Activated T-cell treated with anti-CD3 and anti-CD28 coated beads for 1 hour (primary cell): ENCODE measurements at regions not wholly inside any gene's neighbourhood (a gene's known extent, or its start where the extent isn't known, plus 50 kb on each side); places are given as distances from the start of the nearest gene placed in this dataset.
"Not testable (repeated sequence)": the region's sequence is repeated elsewhere in the genome, so short reads cannot be mapped to it uniquely, and the experiment has no call there.

Experiments
- DNase-seq: peaks from one replicate; pipeline ENCODE4 v3.0.0-alpha.2; 2020; ENCODE audit warnings: low read depth

DNA sequence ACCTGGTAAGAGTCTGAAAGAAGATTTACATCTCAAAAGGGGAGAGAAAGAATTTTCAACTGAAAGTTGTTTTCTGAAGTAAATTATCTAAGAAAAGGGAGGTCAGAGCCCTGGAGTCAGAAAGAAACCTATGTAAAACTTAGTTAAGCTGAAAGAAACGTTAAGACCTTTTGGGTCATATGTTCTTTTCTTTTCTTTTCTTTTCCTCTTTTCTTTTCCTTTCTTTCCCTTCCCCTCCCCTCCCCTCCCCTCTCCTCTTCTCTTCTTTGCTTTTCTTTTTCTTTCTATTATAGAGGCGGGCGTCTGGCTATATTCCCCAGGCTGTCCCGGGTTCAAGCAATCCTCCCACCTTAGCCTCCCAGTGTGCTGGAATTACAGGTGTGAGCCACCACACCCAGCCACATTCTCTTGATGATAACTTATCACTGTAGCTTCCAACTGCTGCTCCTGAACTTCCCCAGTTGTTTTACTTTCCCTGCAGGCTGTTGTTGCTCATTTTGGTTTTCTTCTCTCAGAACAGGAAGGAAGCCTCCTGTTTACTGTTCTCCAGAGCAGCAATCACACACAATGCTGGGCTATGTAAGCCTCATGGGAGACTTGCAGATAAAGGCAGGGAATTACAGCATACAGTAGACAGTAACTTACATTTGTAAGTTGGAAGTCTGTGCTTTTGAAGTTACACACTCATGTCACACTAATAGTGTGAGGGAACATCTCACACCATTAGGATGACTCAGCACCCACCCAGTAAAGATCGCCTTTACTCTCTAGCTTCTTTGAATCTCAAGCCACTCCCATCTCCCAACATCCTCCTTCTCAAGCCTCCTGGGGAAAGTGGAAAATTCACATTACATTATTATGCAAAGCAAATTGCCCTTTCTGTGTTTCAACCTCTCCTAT is 2216.6 kb upstream of the WWC1 start:
- DNase-seq, result no peak

DNA sequence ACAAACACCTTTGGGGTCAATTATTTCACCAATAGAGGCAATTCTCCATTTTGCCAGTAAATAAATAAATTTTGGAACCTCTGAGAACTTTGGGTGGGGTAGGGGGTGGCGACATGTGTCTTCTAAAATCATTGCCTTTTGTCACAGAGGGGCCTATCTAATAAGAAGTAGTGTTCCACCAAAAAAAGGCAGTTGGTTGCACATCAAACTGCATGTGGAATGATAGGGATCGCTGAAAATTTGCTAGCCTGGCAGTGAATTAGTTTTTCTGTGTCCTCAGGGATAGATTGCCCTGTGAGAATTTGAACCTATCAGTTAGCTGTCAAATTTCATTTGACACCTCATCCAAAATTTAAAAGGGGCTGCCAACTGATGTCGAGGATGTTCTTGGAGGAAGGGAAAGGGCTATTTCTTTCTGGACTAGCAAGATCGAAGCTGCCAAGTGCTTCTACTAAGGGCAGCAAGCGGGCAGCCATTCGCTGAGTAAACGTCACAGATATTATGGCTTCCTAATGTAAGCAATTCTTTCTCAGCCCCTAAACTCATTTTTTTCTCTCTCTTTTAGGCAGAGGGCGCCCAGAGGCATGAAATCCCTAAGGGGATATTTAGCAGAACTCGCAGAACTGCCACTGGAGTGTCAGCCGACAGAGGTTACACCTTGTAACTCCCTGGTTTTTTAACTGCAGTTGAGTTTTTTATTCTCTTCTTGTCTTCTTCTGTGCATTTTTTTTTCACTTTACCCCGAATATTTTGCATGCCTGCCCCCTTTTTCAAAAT is 2208.1 kb upstream of the WWC1 start:
- DNase-seq, result no peak

DNA sequence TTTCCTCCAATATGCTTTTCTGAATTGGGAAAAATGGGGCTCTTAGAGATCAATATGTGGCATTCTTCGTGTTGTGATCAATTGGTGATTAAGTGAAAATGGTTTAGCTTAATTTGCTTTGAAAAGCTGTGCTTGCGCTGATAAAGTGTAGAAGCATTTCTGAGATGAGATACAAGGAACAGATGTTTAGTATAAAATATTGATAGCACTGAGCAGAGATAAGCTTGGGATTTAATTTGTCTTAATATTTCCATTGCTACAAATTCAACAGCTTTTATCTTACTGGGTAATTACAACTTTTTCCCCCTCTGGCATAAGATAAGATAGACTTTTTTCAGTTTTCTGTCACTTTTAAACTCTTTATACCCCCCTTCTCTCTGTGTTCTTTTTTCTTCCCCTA is 2204.9 kb upstream of the WWC1 start:
- no peak for DNase-seq

DNA sequence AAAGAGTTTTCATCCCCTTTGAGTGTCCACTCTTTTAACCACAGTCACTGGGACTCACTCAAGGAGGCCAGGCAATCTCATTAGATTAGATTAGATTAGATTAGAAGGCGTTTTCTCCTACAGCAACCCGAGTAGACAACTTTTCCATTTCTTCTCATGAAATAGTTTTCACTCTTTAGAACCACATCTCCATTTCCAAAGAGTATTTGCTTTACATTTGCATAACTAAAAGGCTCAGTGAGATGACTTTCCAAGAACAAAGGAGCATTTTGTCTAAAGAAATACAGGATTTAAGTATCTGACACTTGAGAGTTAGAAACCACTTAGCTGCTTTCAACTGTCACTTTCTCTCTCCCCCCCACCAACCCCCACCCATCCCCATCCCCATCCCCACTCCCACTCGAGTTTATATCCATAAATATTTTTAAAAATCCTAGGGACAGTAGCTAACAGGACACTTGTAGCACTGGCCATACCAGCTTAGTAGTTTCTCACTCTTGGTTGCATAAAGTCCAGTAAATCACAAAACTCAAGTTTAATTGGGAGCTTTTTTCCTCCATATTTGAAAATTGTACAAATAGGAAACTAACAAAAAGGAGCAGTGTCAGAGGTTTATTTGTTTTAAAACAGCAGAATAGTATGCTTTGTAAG is 2202.9 kb upstream of the WWC1 start:
- DNase-seq, result no peak

DNA sequence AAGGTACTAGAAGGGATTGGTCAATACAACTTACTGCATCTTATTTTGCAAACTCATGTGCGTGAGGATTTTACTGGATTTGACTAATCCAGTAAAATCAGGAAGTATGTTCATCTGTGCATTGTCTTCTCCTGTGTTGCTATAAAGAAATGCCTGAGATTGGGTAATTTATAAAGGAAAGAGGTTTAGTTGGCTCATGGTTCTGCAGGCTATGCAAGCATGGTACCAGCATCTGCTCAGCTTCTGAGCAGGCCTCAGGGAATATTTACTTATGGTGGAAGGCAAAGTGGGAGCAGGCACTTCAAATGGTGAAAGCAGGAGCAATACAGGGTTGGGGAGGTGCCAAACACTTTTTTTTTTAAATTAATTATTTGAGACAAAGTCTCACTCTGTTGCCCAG is 2199.5 kb upstream of the WWC1 start:
- DNase-seq, result no peak

DNA sequence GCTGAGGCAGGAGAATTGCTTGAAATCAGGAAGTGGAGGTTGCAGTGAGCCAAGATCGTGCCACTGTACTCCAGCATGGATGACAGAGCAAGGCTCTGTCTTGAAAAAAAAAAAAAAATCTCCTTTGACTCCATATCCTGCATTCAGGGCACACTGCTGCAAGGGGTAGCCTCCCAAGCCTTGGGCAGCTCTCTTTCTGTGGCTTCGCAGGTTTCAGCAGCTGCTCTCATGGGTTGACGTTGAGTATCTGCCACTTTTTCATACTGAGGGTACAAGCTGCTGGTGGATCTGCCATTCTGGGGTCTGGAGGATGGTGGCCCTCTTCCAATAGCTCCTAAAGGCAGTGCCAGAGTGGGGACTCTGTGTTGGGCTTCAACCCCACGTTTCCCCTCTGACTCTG is 2198.1 kb upstream of the WWC1 start:
- DNase-seq, result no peak

DNA sequence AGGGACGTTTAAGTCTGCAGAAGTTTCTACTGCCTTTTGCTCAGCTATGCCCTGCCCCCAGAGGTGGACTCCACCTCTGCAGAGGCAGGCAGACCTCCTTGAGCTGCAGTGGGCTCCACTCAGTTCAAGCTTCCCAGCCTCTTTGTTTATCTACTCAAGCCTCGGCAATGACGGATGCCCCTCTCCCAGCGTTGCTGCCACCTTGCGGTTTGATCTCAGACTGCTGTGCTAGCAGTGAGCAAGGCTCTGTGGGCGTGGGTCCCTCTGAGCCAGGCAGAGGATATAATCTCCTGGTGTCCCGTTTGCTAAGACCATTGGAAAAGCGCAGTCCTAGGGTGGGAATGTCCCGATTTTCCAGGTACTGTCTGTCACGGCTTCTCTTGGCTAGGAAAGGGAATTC is 2188.5 kb upstream of the WWC1 start:
- DNase-seq, result no peak

DNA sequence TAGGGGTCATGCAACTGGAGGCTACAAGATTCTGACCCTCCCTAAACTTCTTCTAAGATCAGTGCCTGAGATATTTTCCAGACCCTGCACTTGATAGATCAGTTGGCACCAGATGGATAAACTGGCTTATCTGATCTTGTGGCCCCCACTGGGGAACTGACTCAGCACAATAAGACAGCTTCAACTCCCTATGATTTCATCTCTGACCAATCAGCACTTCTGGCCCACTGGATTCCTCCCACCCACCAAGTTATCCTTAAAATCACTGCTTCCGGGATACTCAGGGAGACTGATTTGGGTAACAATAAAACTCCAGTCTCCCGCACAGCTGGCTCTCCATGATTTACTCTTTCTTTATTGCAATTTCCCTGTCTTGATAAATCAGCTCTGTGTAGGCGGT is 2180.4 kb upstream of the WWC1 start:
- DNase-seq, result no peak

DNA sequence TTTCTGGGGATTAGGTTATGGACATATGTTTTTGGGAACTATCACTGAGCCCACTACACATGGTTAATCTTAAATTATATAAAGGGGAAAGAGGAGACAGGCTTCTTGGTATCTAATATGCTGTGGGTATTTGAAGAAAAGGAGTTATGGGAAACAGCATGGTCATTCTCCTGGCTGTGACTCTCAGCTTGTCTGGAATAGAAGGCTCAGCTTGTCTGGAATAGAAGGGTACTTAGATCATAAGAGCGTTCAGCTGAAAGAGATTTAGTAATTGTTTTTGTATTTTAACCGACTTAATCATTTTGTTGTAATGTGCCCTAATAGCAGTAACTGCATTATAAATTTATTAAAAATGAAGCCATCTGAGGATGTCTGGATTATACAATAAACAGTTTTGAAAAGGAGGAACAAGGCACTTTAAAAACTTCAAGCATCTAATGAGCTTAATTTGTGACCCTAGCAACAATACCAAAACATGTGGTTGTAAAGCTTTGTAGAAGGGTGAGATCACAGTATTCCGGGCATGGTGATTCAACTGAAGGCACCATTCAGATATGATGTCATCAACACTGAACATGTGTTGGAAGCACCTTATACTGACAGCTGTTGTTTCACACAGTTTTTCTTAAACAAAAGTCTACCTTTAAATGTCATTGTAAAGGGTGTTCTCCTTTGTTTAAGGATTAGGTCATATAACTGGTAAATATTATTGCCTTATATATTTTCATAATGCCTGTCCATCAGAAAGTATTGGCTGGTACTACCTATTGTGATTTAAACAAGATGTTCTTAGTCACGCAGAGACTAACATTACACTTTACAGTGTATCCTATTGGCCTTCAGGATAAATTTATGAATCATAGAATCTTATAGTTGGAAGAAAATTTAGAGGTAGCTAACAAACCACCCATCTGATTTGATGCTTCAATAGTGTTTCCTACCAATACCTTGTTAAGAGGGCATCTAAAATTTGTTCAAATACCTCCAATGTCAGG is 2174.1 kb upstream of the WWC1 start:
- no peak for DNase-seq

DNA sequence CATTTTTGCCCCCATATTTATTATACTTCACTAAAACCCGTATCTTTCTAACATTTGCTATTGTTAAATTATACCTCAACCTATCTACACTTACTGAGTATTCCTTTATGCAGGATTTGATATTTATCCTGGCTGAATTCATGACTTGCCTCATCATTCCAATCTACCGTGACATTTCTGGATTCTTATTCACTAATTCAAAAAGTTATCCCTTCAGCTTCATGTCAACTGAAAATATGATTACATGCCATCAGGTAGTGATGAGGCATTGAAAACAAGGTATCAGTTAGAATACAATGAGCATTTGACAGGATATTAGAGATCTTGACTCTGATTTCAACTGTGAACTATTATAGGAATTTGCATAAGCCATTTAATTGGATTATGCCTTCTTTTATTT is 2171.9 kb upstream of the WWC1 start:
- DNase-seq, result no peak

DNA sequence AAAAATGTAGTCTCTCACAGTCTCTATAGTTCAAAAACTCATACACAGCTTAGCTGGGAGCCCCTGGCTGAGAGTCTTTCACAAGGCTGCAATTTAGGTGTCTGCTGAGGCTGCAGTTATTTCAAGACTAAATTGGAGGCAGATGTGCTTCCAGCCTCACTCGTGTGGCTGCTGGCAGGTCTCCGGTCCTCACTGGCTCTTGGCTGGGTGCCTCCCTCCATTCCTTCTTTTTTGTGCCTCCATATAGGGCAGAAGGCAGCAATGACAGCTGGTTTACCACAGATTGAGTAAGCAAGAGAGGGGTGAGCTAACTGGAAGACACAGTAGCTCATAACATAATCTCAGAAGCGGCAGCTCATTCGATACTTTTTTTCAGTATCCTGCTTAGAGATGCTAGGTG is 2167.7 kb upstream of the WWC1 start:
- no peak for DNase-seq

DNA sequence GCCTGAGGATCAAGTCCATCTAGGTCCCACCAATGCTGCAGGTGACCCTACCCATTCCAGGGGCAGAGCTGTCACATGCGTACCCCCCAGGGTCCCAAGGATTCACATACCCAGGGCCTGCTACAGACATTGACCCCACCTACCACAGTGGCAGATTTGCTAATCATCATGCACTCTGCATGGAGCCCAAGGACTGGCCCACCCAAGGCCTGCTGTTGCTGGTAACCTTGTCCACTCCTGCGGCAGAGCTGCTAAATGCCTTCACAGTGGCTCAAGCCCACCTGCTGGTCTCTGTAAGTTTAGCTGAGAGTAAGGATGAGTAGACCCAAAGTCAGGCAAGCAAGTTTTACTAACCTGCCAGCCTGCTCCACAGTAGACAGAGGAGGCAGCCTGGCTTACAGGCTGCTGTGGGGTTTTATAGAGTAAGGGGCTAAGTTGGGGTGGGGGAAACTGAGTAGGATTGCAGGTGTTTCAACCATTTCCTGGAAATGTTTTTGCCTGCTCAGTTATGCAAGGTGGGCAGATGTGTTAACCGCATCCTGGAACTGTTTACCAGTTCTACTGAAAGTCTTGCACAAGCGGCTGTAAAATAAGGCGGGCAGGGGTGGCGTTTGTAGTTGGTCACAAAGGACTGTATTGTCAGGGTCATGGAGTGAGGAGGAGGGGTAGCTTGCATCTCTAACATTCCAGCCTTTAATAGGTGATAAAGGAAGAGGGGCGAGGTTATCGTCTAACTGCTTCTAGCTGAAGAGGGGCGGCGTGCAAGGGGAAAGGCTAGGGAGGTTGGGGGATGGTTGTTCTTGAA is 2163.5 kb upstream of the WWC1 start:
- DNase-seq, result no peak

DNA sequence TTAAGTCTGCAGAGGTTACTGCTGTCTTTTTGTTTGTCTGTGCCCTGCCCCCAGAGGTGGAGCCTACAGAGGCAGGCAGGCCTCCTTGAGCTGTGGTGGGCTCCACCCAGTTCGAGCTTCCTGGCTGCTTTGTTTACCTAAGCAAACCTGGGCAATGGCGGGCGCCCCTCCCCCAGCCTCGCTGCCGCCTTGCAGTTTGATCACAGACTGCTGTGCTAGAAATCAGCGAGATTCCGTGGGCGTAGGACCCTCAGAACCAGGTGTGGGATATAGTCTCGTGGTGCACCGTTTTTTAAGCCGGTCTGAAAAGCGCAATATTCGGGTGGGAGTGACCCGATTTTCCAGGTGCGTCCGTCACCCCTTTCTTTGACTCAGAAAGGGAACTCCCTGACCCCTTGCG is 2146.3 kb upstream of the WWC1 start:
- DNase-seq, result not testable (repeated sequence)

DNA sequence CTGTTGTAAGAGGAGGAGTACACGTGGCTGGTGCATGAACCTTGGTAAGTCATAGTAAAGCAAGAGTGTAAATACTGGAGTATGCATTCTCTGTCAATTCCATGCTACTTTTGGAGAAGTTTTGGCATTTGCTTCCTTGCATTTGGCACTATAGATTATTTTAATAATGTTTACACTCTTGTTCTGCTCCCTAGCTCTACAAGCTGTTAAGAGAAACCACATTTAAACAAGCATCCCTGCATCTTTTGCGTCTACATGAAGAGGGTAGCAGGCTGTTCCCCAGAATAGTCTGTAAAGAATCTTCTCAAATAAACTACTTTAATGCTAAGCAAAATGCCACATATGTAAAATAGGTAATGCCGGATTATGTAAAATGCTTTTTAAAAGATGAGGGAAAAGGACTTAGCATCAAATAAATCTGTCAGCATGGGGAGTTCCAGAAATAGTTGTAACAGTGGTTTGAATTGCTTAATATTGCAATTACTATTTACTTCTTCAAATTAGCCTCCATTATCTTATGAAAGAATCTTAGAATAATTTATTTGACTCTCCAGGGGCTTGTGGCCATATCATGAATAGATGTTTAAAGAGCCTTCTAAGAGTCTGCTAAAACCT is 2127.3 kb upstream of the WWC1 start:
- DNase-seq, result no peak

DNA sequence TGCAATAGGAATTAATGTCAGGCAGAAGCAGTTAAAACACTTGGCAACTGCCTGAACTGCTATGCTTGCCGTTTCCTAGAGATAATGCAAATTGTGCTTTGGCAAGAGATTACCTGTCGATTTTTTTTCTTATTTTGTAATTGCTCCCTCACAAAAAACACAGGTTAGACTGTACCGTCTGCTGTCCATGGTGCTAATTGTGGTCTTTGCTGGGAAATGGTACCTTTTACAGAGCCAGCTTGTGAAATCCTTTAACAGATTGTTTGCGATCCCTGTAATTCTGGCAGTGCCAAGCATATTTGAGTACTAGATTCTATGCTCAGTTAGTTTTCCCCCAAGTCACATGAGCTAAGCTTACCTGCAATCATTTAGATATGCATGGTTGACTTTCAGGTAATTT is 2125.8 kb upstream of the WWC1 start:
- no peak for DNase-seq

DNA sequence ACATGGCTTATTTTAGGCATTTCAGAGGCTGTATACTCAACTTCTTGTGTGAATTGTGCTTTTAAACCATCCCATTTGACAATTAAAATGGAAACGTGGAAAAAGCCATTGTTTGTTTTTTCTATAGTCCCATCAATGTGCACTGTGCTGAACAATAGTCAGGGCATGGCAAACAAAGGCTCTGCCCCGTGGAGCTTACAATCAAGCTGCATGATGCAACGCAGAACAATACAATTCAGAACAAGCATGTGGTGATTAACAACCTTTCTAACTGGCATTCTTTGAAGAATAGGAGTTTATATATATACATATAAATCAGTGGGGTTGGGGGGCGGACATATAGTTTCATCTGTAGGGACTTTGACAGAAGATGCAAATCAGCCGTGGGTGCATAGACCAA is 2125.4 kb upstream of the WWC1 start:
- no peak for DNase-seq

DNA sequence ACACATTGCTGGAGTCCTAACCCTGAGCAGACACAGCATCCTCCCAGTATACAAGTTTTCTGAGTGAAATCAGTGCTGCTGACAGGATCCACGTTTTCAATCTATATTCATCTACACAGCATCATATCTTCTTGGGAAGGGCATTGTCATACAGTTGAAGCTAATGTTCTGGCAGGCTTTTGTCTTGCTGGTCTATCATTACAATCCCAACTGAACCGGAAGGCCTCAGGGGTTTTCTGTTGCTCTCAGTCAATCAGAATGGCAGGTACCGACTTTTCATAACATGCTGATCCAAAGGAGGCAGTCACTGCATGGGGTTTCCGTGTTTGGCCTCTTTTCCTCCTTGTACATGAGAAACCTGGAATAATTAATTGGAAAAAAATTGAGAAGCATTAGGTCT is 2118.8 kb upstream of the WWC1 start:
- DNase-seq, result no peak

DNA sequence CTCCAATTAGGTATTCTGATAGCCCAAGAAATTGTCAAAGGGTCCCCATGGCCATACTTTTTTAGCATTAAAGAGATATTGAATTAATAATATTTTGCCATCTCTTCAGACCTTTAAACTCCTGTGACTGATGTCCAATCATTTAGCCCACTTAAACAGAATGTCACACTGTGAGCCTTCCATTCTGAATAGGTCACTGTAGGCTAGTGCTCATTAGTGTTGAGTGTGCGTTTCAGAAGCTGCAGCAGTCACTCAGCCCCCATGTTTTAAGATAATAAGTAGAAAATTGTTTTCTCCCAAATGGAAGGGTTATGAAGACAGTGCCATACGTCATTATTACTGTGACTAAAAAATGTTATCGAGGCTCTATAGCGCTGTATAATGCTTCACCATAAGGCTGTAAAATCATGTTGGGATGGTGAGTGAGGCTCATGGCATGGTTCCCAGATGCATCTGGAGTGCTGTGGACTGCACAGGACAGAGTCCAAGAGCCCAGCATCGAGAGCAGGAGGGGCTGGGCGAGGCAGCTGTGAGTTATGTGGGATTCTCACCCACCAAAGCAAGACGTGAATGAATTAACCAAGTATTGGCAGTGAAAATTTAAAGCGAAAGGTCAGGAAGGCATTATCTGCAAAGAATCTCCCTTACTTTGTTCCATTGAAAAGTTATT is 2112.9 kb upstream of the WWC1 start:
- DNase-seq, result no peak

DNA sequence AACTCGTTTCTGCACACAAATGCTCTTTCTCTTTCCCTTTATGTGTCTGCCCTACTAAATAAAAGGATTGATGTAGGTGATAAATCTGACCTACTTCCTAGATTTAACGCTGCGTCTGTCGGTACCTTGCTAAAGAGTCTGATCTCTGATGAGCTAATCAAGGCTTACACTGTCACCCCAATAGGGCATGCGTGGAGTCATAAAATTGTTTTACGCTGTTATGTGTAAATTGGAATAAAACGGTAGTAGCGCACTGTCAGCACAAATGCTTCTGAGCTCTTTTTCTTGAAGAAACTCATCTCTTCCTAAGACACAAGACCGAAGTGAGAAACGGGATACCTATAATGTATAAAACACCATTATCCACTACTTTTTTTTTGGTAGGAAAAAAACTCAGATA is 2106.3 kb upstream of the WWC1 start:
- no peak for DNase-seq
